Progenitor cell of endocrine pancreas (in vitro differentiated cells): ENCODE measurements at regions not wholly inside any gene's neighbourhood (a gene's known extent, or its start where the extent isn't known, plus 50 kb on each side); places are given as distances from the start of the nearest gene placed in this dataset.

Source experiments
- DNase-seq: peaks from one replicate; pipeline ENCODE4 v3.0.0; 2021; ENCODE audit warnings: low spot score; ENCODE audit not compliant: unreplicated experiment
- H3K27ac Mint-ChIP-seq: 2 replicates; pipeline ENCODE4 v1.8.0; 2021; ENCODE audit warnings: mild to moderate bottlenecking, moderate library complexity, mixed read lengths
- H3K27me3 Mint-ChIP-seq: 2 replicates; pipeline ENCODE4 v1.8.0; 2021; ENCODE audit warnings: mixed read lengths
- H3K36me3 Mint-ChIP-seq: 2 replicates; pipeline ENCODE4 v1.8.0; 2022; ENCODE audit warnings: mixed read lengths; ENCODE audit not compliant: insufficient read depth
- H3K4me1 Mint-ChIP-seq: 2 replicates; pipeline ENCODE4 v1.8.0; 2021; ENCODE audit warnings: low read depth, mixed read lengths
- H3K4me3 Mint-ChIP-seq: 2 replicates; pipeline ENCODE4 v1.8.0; 2021; ENCODE audit warnings: low read depth, mild to moderate bottlenecking, moderate library complexity, mixed read lengths
- H3K9me3 Mint-ChIP-seq: 2 replicates; pipeline ENCODE4 v1.8.0; 2021; ENCODE audit warnings: low read depth, mixed read lengths
- TF ChIP-seq, protein P1 (sequence below): fragments of 200-600 bp; sonication (generic); IDR thresholded peaks from one replicate; pipeline ENCODE4 v1.5.0; 2021; ENCODE audit warnings: antibody characterized with exemption, mild to moderate bottlenecking; ENCODE audit not compliant: unreplicated experiment

DNA sequence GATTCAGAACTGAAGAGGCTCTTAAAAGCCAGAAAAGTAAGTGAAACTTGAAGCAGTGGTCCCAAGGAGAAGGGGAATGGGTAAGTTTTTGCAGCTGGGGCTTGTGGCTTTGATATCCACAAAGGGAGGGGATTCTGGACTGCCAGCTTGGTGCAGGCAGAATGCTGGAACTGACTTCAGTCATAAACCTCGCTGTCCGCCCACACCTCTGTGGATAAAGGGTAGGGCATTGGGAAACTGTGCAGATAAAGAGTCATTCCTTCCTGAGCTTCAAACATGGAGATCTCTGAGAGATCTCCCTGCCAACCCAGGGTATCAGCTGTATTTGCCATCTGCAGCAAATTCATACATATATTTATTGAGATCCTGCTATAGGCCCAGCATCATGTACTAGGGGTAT, 124.3 kb upstream of the OR9Q1 start:
- DNase-seq, result no peak
- Mint-ChIP-seq H3K4me1 (peaks cover 5% of the 10 kb centered on the region), H3K27me3 (no peaks in the 10 kb centered on the region), H3K27ac (no peak overlapping the region), H3K4me3 (no peak overlapping the region), H3K36me3 (no peaks in the 10 kb centered on the region), H3K9me3 (peaks cover 4% of the 10 kb centered on the region)
- TF ChIP-seq, protein P1, sequence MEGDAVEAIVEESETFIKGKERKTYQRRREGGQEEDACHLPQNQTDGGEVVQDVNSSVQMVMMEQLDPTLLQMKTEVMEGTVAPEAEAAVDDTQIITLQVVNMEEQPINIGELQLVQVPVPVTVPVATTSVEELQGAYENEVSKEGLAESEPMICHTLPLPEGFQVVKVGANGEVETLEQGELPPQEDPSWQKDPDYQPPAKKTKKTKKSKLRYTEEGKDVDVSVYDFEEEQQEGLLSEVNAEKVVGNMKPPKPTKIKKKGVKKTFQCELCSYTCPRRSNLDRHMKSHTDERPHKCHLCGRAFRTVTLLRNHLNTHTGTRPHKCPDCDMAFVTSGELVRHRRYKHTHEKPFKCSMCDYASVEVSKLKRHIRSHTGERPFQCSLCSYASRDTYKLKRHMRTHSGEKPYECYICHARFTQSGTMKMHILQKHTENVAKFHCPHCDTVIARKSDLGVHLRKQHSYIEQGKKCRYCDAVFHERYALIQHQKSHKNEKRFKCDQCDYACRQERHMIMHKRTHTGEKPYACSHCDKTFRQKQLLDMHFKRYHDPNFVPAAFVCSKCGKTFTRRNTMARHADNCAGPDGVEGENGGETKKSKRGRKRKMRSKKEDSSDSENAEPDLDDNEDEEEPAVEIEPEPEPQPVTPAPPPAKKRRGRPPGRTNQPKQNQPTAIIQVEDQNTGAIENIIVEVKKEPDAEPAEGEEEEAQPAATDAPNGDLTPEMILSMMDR, result no peak

DNA sequence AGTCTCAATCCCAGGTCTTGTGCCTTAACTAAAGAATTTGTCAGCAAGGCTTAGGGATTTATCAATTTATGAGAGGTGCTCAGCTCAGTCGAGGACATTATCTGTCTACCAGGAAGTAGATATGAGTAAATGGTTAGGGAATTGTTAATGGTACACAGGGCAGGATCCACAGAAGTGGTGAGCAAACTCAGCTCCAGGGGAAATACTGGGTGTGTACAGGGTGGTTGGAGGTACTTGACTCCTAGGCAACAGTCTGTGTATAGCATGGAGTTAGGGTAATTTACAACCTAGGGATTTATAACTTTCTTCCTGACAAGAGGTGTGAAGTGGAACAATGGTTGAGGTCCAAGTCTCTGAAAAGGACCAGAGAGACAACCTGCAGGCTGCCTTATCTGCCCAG, 123.4 kb upstream of the OR9Q1 start:
- TF ChIP-seq, protein P1, result no peak
- Mint-ChIP-seq H3K27me3 (no peaks in the 10 kb centered on the region), H3K36me3 (no peaks in the 10 kb centered on the region), H3K4me1 (peaks cover 5% of the 10 kb centered on the region), H3K9me3 (peaks cover 2% of the 10 kb centered on the region), H3K4me3 (no peak overlapping the region), H3K27ac (no peak overlapping the region)
- no peak for DNase-seq

DNA sequence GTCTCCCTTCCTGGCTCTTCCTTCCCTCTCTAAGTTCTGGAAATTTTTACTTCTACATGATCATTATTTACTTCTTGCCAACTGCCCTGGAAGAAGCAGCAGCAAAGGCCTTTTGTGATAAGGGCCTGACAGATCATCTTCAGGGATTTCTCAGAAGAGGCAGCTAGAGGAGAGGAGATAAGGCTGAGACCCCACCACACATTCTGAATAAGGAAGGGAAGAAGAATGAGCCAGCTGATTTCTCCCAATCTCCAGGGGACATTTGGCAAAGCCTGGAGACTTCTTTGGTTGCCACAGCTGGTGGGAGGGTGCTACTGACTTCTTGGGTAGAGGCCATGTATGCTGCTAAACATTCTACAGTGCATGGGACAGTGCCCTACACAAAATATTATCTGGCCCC, 122.4 kb upstream of the OR9Q1 start:
- no peak overlapping the region for H3K27ac Mint-ChIP-seq
- H3K4me1 Mint-ChIP-seq, result peaks cover 5% of the 10 kb centered on the region
- no peak overlapping the region for H3K4me3 Mint-ChIP-seq
- no peak for DNase-seq
- no peaks in the 10 kb centered on the region for H3K27me3 Mint-ChIP-seq
- TF ChIP-seq, protein P1, result no peak
- no peaks in the 10 kb centered on the region for H3K36me3 Mint-ChIP-seq
- H3K9me3 Mint-ChIP-seq, result peaks cover 7% of the 10 kb centered on the region

DNA sequence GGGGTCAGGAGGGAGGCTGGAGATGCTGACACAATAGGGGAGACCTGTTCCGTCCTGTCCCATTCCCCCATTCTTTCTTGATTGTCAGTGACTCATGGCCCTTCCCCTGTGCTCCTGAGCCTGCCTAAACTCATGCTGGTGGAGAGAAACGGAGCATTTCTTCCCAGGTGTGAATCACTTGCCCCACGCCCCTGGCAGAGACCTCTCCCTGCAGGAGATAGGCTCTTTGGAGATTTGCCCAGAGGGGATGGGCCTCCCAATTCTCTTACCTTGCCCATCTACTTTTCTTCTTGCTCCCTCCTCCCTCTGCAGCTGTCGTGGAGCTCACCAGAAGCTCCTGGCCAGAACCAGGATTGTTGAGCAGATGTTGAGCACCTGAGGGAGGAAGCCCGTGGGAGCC, 121.9 kb upstream of the OR9Q1 start:
- no peak overlapping the region for H3K27ac Mint-ChIP-seq
- peaks cover 7% of the 10 kb centered on the region for H3K9me3 Mint-ChIP-seq
- H3K36me3 Mint-ChIP-seq, result no peaks in the 10 kb centered on the region
- H3K4me1 Mint-ChIP-seq, result peaks cover 5% of the 10 kb centered on the region
- no peak overlapping the region for H3K4me3 Mint-ChIP-seq
- no peak for DNase-seq
- TF ChIP-seq, protein P1, result no peak
- H3K27me3 Mint-ChIP-seq, result no peaks in the 10 kb centered on the region

DNA sequence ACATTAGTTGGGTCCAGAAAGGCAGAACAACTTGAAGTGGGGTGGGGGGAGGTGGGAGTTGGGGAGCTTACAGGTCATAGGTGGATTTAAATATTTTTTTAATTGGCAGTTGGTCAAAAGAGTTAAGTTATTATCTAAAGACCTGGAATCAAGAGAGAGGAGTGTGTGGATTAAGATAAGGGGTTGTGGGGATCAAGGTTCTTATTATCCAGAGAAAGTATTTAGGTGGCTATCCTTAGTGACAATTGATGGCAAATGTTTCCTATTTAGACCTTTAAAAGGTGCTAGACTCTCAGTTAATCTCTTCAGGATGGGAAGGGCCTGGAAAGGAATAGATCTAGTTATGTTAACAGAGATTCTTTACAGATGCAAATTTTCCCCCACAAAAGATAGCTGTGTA, 120.7 kb upstream of the OR9Q1 start:
- H3K27me3 Mint-ChIP-seq, result no peaks in the 10 kb centered on the region
- H3K4me3 Mint-ChIP-seq, result no peak overlapping the region
- no peaks in the 10 kb centered on the region for H3K36me3 Mint-ChIP-seq
- TF ChIP-seq, protein P1, result no peak
- no peak for DNase-seq
- peaks cover 7% of the 10 kb centered on the region for H3K9me3 Mint-ChIP-seq
- no peak overlapping the region for H3K27ac Mint-ChIP-seq
- H3K4me1 Mint-ChIP-seq, result peaks cover 5% of the 10 kb centered on the region
